Hepatocyte (in vitro differentiated cells): ENCODE measurements at regions not wholly inside any gene's neighbourhood (a gene's known extent, or its start where the extent isn't known, plus 50 kb on each side); places are given as distances from the start of the nearest gene placed in this dataset.

Source experiments
- CTCF ChIP-seq: fragments of 200-600 bp; sonication (generic); IDR thresholded peaks from 2 replicates; pipeline ENCODE4 v1.5.1; 2016; ENCODE audit warnings: antibody characterized with exemption, mild to moderate bottlenecking; ENCODE audit not compliant: poor library complexity
- EZH2phosphoT487 ChIP-seq: fragments of 200-600 bp; sonication (generic); IDR thresholded peaks from one replicate; pipeline ENCODE4 v1.6.1; 2018; ENCODE audit warnings: antibody characterized with exemption, mild to moderate bottlenecking, low read depth, moderate library complexity; ENCODE audit not compliant: unreplicated experiment, severe bottlenecking

GRCh38 chr18:78431606-78432005 is 548.0 kb upstream of the SALL3 start:
- TF ChIP-seq EZH2phosphoT487: no peak
- no peak for TF ChIP-seq CTCF
